K562 (cell line): ENCODE measurements at regions not wholly inside any gene's neighbourhood (a gene's known extent, or its start where the extent isn't known, plus 50 kb on each side); places are given as distances from the start of the nearest gene placed in this dataset.

ENCODE experiments used
- ATAC-seq: fragments of 200-7000 bp; cut with Tn5 transposase; 3 replicates; pipeline ENCODE4 v1.9.1; 2020; ENCODE audit warnings: moderate library complexity
- BruUV-seq: library from RNA; stranded (reverse); fragments of 400-500 nt; replicated peaks from 2 replicates; lab custom pipeline; 2021; lab: Mats Ljungman, UMichigan
- CTCF ChIA-PET: fragments of 300-600 bp; formaldehyde crosslinking; extraction: SDS; loops from one replicate; lab custom pipeline; 2021; ENCODE audit warnings: low intra/inter-chr PET ratio; lab: Yijun Ruan, JAX
- POLR2A ChIA-PET: fragments of 300-600, 350-650 bp; sonication (Branson Sonifier 250); formaldehyde crosslinking; extraction: SDS; loops from one replicate; lab custom pipeline; 2021; ENCODE audit warnings: antibody characterized with exemption, inconsistent platforms; lab: Yijun Ruan, JAX
- DNase-seq, 4 experiments: peaks; one replicate each; pipeline versions ENCODE4 v3.0.0 to v3.0.0-alpha.2; 2011 to 2018; ENCODE audit warnings: low spot score in 3 of 4, mixed read lengths in 3 of 4; ENCODE audit errors: extremely low read depth in 1 of 4
- FAIRE-seq: peaks from 2 replicates; lab custom pipeline; 2011; peaks lifted over from hg19 to GRCh38; lab: Jason Lieb, UNC
- H2AFZ ChIP-seq: 2 replicates; pipeline ENCODE4 v1.6.0; 2011; ENCODE audit warnings: low read depth, low read length, control low read depth, inconsistent platforms
- H3K27ac ChIP-seq: fragments of 200-600 bp; 3 replicates; pipeline ENCODE4 v1.8.0; 2011; ENCODE audit warnings: low read depth, mild to moderate bottlenecking, control low read depth, inconsistent platforms, low read length, moderate library complexity, mixed read lengths; ENCODE audit errors: extremely low read depth
- H3K27me3 ChIP-seq, 2 experiments: fragments of 300-600 bp in 1 of 2; 2 replicates in 1 of 2; 3 replicates in 1 of 2; pipeline versions ENCODE4 v1.6.0 to v1.8.0; 2011; ENCODE audit warnings: inconsistent platforms in 2 of 2, low read length in 2 of 2, mild to moderate bottlenecking in 1 of 2, mixed read lengths in 1 of 2, moderate library complexity in 1 of 2; ENCODE audit not compliant: control insufficient read depth in 2 of 2, insufficient read depth in 2 of 2
- H3K36me3 ChIP-seq: fragments of 300-600 bp; 3 replicates; pipeline ENCODE4 v1.8.0; 2011; ENCODE audit warnings: mild to moderate bottlenecking, low read length, inconsistent platforms; ENCODE audit not compliant: control insufficient read depth, insufficient read depth
- H3K4me1 ChIP-seq, 2 experiments: fragments of 200-600 bp in 1 of 2; replicated peaks in 1 of 2; 2 replicates in 1 of 2; 3 replicates in 1 of 2; pipeline versions ENCODE4 v1.5.1 to v1.8.0; 2011; ENCODE audit warnings: inconsistent platforms in 2 of 2, low read length in 2 of 2, mild to moderate bottlenecking in 1 of 2, mixed read lengths in 1 of 2, moderate library complexity in 1 of 2; ENCODE audit not compliant: control insufficient read depth in 2 of 2, insufficient read depth in 2 of 2
- H3K4me2 ChIP-seq: 2 replicates; pipeline ENCODE4 v1.6.1; 2011; ENCODE audit warnings: low read length, control low read depth, inconsistent platforms, mixed read lengths; ENCODE audit not compliant: insufficient read depth
- H3K4me3 ChIP-seq: fragments of 200-600 bp; sonication (generic), shearing (Covaris generic); 2 replicates; pipeline ENCODE4 v1.5.1; 2016; ENCODE audit warnings: control low read depth, inconsistent platforms
- H3K79me2 ChIP-seq: fragments of 200-600 bp; 3 replicates; pipeline ENCODE4 v1.8.0; 2011; ENCODE audit warnings: low read length, inconsistent platforms; ENCODE audit not compliant: control insufficient read depth, insufficient read depth
- H3K9ac ChIP-seq, 2 experiments: 2 replicates each; pipeline versions ENCODE4 v1.6.0 to v1.6.1; 2011; ENCODE audit warnings: low read depth in 2 of 2, low read length in 2 of 2, control low read depth in 1 of 2, inconsistent platforms in 1 of 2, mild to moderate bottlenecking in 1 of 2, mixed read lengths in 1 of 2; ENCODE audit not compliant: insufficient read depth in 1 of 2
- H3K9me1 ChIP-seq: one replicate; pipeline ENCODE4 v1.6.0; 2011; ENCODE audit warnings: inconsistent platforms, mild to moderate bottlenecking, low read length, moderate library complexity; ENCODE audit not compliant: control insufficient read depth, insufficient read depth
- H3K9me3 ChIP-seq: replicated peaks from 2 replicates; pipeline ENCODE4 v1.5.1; 2011; ENCODE audit warnings: low read depth, low read length, inconsistent platforms; ENCODE audit not compliant: control insufficient read depth, insufficient read depth
- H4K20me1 ChIP-seq: replicated peaks from 2 replicates; pipeline ENCODE4 v1.6.1; 2011; ENCODE audit warnings: low read length, inconsistent platforms, mixed read lengths; ENCODE audit not compliant: control insufficient read depth, insufficient read depth
- BACH1 ChIP-seq: fragments of 200-800 bp; sonication (Bioruptor generic); IDR thresholded peaks from 2 replicates; pipeline ENCODE4 v1.6.1; 2016; ENCODE audit warnings: missing genetic modification characterization, missing compliant biosample characterization
- EWSR1 ChIP-seq: fragments of 450-650 bp; IDR thresholded peaks from 2 replicates; pipeline ENCODE4 v1.6.1; 2018; ENCODE audit warnings: borderline replicate concordance, mild to moderate bottlenecking, low read depth, moderate library complexity; ENCODE audit not compliant: partially characterized antibody
- HMG20B ChIP-seq: fragments of 250-450 bp; sonication (Bioruptor Pico); IDR thresholded peaks from 2 replicates; pipeline ENCODE4 v1.5.0; 2021; ENCODE audit warnings: mild to moderate bottlenecking
- NONO ChIP-seq, 2 experiments: fragments of 200-400 bp in 1 of 2; fragments of 450-650 bp in 1 of 2; formaldehyde crosslinking in 1 of 2; IDR thresholded peaks; 2 replicates each; pipeline ENCODE4 v1.6.1; 2017; ENCODE audit warnings: low read depth in 2 of 2, mild to moderate bottlenecking in 2 of 2, moderate library complexity in 2 of 2, low read length in 1 of 2
- TBP ChIP-seq: optimal IDR thresholded peaks from 2 replicates; pipeline ENCODE3; 2011; ENCODE audit warnings: low read depth, low read length, improper control_type of control experiment
- ZC3H11A ChIP-seq: IDR thresholded peaks from 2 replicates; pipeline ENCODE4 v1.6.1; 2012; ENCODE audit warnings: low read depth, low read length, improper control_type of control experiment
- ZNF146 ChIP-seq: IDR thresholded peaks from one replicate; pipeline ENCODE4 v1.6.1; 2018; ENCODE audit warnings: missing compliant biosample characterization; ENCODE audit not compliant: unreplicated experiment
- WGBS: fragments of 100-300 bp; shearing (Covaris generic); methylation state at CpG from one replicate; pipeline ENCODE4 v1.1.6; 2016; ENCODE audit warnings: low coverage, mixed read lengths; ENCODE audit not compliant: insufficient coverage; ENCODE audit errors: missing lambda C conversion rate; 5-methylcytosine and 5-hydroxymethylcytosine counted together
- in situ Hi-C: fragments of 300-500 bp; cut with MboI; formaldehyde crosslinking; loops from 4 replicates; pipeline ENCODE4 v1.15.0; 2018; ENCODE audit warnings: inconsistent platforms, mixed read lengths
- intact Hi-C: fragments of 100-400 bp; cut with micrococcal nuclease; formaldehyde crosslinking; loops from 2 replicates; pipeline ENCODE4 v1.14.2; 2022
- TF ChIP-seq, protein P1 (sequence below), 3 experiments: fragments of 200-800 bp in 1 of 3; fragments of 250-450 bp in 1 of 3; fragments of 450-650 bp in 1 of 3; sonication (Bioruptor Pico) in 1 of 3; sonication (Bioruptor generic) in 1 of 3; formaldehyde crosslinking in 1 of 3; IDR thresholded peaks; 2 replicates each; pipeline versions ENCODE4 v1.6.1 to v1.8.0; 2016 to 2022; ENCODE audit warnings: mild to moderate bottlenecking in 2 of 3, missing genetic modification characterization in 2 of 3, missing compliant biosample characterization in 1 of 3, moderate library complexity in 1 of 3
- TF ChIP-seq, protein P2 (sequence below): fragments of 450-650 bp; IDR thresholded peaks from 2 replicates; pipeline ENCODE4 v1.7.1; 2018; ENCODE audit warnings: mild to moderate bottlenecking, low read depth; ENCODE audit not compliant: partially characterized antibody

DNA sequence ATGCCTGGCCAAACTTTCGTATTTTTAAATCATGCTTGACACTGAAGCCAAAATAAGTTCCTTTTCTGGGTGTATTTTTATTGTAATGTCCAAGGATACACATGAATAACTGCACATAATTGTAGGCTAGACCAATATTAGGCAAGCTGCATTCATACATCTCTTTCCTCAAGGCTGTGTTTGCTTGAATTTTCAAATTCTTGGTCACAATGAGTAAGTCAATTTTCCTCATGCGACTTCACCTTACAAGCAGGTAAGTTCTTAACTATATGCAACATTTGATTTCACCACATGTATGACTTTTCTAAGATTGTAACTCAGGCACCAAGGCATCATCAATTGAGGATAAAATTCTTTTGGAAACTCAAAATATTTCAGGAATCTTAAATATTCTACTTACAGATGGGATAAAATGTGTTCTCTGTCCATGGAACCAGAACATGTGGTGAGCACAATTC is 112.4 kb upstream of the ZNF217 start:
- ATAC-seq (no peak), FAIRE-seq (no peak), DNase-seq (no peak)
- peak overlapping the region; percentile 17 for H2AFZ ChIP-seq
- ChIA-PET POLR2A (no interaction called here), CTCF (no interaction called here)
- H3K36me3 ChIP-seq = no peaks in the 10 kb centered on the region
- no TSS peak for BruUV-seq
- intact Hi-C loops = no loop called here
- H3K27me3 ChIP-seq = no peaks in the 10 kb centered on the region
- no peak overlapping the region for H3K9ac ChIP-seq
- H3K9me1 ChIP-seq = no peaks in the 10 kb centered on the region
- H3K4me2 ChIP-seq = no peak overlapping the region
- peaks cover 3 to 11% of the 10 kb centered on the region in 2 experiments; a peak in 3 of 5 replicates for H3K4me1 ChIP-seq
- no peaks in the 10 kb centered on the region for H4K20me1 ChIP-seq
- in situ Hi-C loops = no loop called here
- no peaks in the 10 kb centered on the region for H3K9me3 ChIP-seq
- WGBS = 68% methylated on average over 2 of the region's 2 CpGs
- H3K27ac ChIP-seq = no peak overlapping the region
- TF ChIP-seq EWSR1 = peak; percentile 69
- TF ChIP-seq NONO (IDR thresholded peaks at IDR 0.05; ENCODE audit: low read depth in 2 of 2, low read length in 1 of 2) = no peak
- TF ChIP-seq BACH1 (tag) = no peak
- no peak for TF ChIP-seq ZNF146 (CRISPR knock-in tag)
- TF ChIP-seq ZC3H11A = no peak
- H3K4me3 ChIP-seq = no peak overlapping the region
- H3K79me2 ChIP-seq = no peaks in the 10 kb centered on the region

DNA sequence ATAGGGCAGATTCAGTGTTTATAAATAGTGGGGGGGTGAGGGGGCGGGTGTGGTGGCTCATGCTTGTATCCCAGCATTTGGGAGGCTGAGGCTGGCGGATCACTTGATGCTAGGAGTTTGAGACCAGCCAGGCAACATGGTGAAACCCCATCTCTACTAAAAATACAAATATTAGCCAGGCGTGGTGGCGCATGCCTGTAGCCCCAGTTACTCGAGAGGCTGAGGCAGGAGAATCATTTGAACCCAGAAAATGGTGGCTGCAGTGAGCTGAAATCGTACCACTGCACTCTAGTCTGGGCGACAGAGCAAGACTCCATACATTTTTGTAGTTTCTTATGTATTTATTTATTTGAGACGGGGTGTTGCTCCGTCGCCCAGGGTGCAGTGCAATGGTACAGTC is 109.0 kb upstream of the ZNF217 start:
- CTCF ChIA-PET = no interaction called here
- Histone ChIP-seq H3K27me3 (no peaks in the 10 kb centered on the region), H2AFZ (no peak overlapping the region), H4K20me1 (no peaks in the 10 kb centered on the region), H3K4me2 (no peak overlapping the region), H3K9me1 (no peaks in the 10 kb centered on the region), H3K9me3 (no peaks in the 10 kb centered on the region), H3K9ac (no peak overlapping the region), H3K27ac (no peak overlapping the region), H3K79me2 (no peaks in the 10 kb centered on the region), H3K4me3 (no peak overlapping the region), H3K4me1 (peaks cover 3% of the 10 kb centered on the region in 2 experiments; a peak in 3 of 5 replicates), H3K36me3 (no peaks in the 10 kb centered on the region)
- DNase-seq (no peak), FAIRE-seq (no peak), ATAC-seq (no peak)
- in situ Hi-C loops = no loop called here
- BruUV-seq = no TSS peak
- WGBS = 86% methylated on average over 10 of the region's 10 CpGs
- POLR2A ChIA-PET = no interaction called here
- intact Hi-C loops = no loop called here
- TF ChIP-seq HMG20B (no peak), TBP (no peak)
- TF ChIP-seq, protein P1, sequence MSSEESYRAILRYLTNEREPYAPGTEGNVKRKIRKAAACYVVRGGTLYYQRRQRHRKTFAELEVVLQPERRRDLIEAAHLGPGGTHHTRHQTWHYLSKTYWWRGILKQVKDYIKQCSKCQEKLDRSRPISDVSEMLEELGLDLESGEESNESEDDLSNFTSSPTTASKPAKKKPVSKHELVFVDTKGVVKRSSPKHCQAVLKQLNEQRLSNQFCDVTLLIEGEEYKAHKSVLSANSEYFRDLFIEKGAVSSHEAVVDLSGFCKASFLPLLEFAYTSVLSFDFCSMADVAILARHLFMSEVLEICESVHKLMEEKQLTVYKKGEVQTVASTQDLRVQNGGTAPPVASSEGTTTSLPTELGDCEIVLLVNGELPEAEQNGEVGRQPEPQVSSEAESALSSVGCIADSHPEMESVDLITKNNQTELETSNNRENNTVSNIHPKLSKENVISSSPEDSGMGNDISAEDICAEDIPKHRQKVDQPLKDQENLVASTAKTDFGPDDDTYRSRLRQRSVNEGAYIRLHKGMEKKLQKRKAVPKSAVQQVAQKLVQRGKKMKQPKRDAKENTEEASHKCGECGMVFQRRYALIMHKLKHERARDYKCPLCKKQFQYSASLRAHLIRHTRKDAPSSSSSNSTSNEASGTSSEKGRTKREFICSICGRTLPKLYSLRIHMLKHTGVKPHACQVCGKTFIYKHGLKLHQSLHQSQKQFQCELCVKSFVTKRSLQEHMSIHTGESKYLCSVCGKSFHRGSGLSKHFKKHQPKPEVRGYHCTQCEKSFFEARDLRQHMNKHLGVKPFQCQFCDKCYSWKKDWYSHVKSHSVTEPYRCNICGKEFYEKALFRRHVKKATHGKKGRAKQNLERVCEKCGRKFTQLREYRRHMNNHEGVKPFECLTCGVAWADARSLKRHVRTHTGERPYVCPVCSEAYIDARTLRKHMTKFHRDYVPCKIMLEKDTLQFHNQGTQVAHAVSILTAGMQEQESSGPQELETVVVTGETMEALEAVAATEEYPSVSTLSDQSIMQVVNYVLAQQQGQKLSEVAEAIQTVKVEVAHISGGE (CRISPR knock-in tag; IDR thresholded peaks at IDR 0.05) = peak in 1 of 3 experiments; percentile 95; a peak in 2 of 6 replicates
- TF ChIP-seq, protein P2, sequence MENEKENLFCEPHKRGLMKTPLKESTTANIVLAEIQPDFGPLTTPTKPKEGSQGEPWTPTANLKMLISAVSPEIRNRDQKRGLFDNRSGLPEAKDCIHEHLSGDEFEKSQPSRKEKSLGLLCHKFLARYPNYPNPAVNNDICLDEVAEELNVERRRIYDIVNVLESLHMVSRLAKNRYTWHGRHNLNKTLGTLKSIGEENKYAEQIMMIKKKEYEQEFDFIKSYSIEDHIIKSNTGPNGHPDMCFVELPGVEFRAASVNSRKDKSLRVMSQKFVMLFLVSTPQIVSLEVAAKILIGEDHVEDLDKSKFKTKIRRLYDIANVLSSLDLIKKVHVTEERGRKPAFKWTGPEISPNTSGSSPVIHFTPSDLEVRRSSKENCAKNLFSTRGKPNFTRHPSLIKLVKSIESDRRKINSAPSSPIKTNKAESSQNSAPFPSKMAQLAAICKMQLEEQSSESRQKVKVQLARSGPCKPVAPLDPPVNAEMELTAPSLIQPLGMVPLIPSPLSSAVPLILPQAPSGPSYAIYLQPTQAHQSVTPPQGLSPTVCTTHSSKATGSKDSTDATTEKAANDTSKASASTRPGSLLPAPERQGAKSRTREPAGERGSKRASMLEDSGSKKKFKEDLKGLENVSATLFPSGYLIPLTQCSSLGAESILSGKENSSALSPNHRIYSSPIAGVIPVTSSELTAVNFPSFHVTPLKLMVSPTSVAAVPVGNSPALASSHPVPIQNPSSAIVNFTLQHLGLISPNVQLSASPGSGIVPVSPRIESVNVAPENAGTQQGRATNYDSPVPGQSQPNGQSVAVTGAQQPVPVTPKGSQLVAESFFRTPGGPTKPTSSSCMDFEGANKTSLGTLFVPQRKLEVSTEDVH = no peak
